Natural killer cell (primary cell): ENCODE measurements at regions not wholly inside any gene's neighbourhood (a gene's known extent, or its start where the extent isn't known, plus 50 kb on each side); places are given as distances from the start of the nearest gene placed in this dataset.

Experiments
- ATAC-seq, 3 donors: fragments of 150-1000 bp in 2 of 3; fragments of 200-7000 bp in 1 of 3; cut with Tn5 transposase; 1 replicate in 1 of 3; 2 replicates in 2 of 3; pipeline ENCODE4 v1.10.0; 2021; ENCODE audit warnings: mild to moderate bottlenecking in 2 of 3, moderate library complexity in 2 of 3
- DNase-seq, 2 donors: peaks; one replicate each; pipeline versions ENCODE4 v3.0.0 to v3.0.0-alpha.2; 2013 to 2021; ENCODE audit warnings: mixed read lengths in 1 of 2
- H3K27ac ChIP-seq: one replicate; pipeline ENCODE4 v1.5.1; 2013; ENCODE audit warnings: mild to moderate bottlenecking, low read length
- H3K27me3 ChIP-seq: one replicate; pipeline ENCODE4 v1.6.1; 2013; ENCODE audit warnings: low read length; ENCODE audit not compliant: control insufficient read depth, insufficient read depth
- H3K36me3 ChIP-seq: one replicate; pipeline ENCODE4 v1.6.1; 2013; ENCODE audit warnings: low read length; ENCODE audit not compliant: control insufficient read depth, insufficient read depth
- H3K4me1 ChIP-seq: one replicate; pipeline ENCODE4 v1.6.1; 2013; ENCODE audit warnings: low read length; ENCODE audit not compliant: control insufficient read depth, insufficient read depth
- H3K4me3 ChIP-seq: one replicate; pipeline ENCODE4 v1.5.1; 2013; ENCODE audit warnings: low read length
- H3K9me3 ChIP-seq: one replicate; pipeline ENCODE4 v1.6.1; 2013; ENCODE audit warnings: low read length; ENCODE audit not compliant: control insufficient read depth, insufficient read depth
- H3K27ac Mint-ChIP-seq, 2 donors: one replicate each; pipeline ENCODE4 v1.8.0; 2022; ENCODE audit warnings: mild to moderate bottlenecking in 2 of 2, mixed read lengths in 2 of 2, moderate library complexity in 1 of 2
- H3K27me3 Mint-ChIP-seq, 2 donors: one replicate each; pipeline ENCODE4 v1.8.0; 2022; ENCODE audit warnings: low read depth in 2 of 2, mixed read lengths in 2 of 2
- H3K36me3 Mint-ChIP-seq: one replicate; pipeline ENCODE4 v1.8.0; 2022; ENCODE audit warnings: mixed read lengths
- H3K4me1 Mint-ChIP-seq, 2 donors: one replicate each; pipeline ENCODE4 v1.8.0; 2022; ENCODE audit warnings: mixed read lengths in 2 of 2
- H3K4me3 Mint-ChIP-seq: one replicate; pipeline ENCODE4 v1.8.0; 2022; ENCODE audit warnings: mild to moderate bottlenecking, moderate library complexity, mixed read lengths
- H3K9me3 Mint-ChIP-seq, 2 donors: one replicate each; pipeline ENCODE4 v1.8.0; 2022; ENCODE audit warnings: mixed read lengths in 2 of 2
- WGBS: methylation state at CpG from one replicate; pipeline ENCODE4 v1.1.7; 2013; ENCODE audit warnings: missing lambda C conversion rate; ENCODE audit not compliant: insufficient coverage; 5-methylcytosine and 5-hydroxymethylcytosine counted together
- intact Hi-C: fragments of 100-400 bp; cut with micrococcal nuclease; formaldehyde crosslinking; loops from one replicate; pipeline ENCODE4 v1.14.2; 2022
- TF ChIP-seq, protein P1 (sequence below): fragments of 200-600 bp; IDR thresholded peaks from one replicate; pipeline ENCODE4 v1.8.0; 2022; ENCODE audit warnings: antibody characterized with exemption

DNA sequence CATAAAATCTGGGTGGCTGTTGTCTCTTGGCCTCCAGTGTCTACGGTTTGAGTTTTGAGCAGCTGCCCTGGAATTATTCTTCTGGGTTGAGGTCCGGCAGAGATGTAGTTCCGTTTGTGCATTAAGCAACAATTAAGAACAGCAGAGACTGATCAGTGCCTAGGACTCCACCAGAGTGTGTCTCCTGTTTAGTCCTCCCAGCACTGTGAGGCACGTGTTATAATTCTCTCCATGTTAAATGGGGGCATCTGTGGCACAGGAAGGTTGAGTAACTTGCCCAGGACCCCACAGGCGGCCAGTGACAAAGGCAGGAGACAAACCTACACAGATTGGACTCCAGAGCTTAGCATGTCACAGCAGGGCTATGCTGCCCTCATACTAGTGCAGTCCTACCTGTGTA, 225.1 kb downstream of the CBLN1 start:
- Mint-ChIP-seq H3K27me3 (no peaks in the 10 kb centered on the region), H3K4me3 (no peak overlapping the region), H3K36me3 (no peaks in the 10 kb centered on the region), H3K27ac (no peak overlapping the region), H3K9me3 (no peaks in the 10 kb centered on the region), H3K4me1 (no peaks in the 10 kb centered on the region)
- intact Hi-C loops = no loop called here
- Histone ChIP-seq H3K36me3 (no peaks in the 10 kb centered on the region), H3K27me3 (no peaks in the 10 kb centered on the region), H3K27ac (no peak overlapping the region), H3K4me1 (no peaks in the 10 kb centered on the region), H3K4me3 (no peak overlapping the region), H3K9me3 (peaks cover 2% of the 10 kb centered on the region)
- 72% methylated on average over 5 of the region's 5 CpGs for WGBS
- DNase-seq (no peak), ATAC-seq (no peak)
- TF ChIP-seq, protein P1, sequence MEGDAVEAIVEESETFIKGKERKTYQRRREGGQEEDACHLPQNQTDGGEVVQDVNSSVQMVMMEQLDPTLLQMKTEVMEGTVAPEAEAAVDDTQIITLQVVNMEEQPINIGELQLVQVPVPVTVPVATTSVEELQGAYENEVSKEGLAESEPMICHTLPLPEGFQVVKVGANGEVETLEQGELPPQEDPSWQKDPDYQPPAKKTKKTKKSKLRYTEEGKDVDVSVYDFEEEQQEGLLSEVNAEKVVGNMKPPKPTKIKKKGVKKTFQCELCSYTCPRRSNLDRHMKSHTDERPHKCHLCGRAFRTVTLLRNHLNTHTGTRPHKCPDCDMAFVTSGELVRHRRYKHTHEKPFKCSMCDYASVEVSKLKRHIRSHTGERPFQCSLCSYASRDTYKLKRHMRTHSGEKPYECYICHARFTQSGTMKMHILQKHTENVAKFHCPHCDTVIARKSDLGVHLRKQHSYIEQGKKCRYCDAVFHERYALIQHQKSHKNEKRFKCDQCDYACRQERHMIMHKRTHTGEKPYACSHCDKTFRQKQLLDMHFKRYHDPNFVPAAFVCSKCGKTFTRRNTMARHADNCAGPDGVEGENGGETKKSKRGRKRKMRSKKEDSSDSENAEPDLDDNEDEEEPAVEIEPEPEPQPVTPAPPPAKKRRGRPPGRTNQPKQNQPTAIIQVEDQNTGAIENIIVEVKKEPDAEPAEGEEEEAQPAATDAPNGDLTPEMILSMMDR = no peak

DNA sequence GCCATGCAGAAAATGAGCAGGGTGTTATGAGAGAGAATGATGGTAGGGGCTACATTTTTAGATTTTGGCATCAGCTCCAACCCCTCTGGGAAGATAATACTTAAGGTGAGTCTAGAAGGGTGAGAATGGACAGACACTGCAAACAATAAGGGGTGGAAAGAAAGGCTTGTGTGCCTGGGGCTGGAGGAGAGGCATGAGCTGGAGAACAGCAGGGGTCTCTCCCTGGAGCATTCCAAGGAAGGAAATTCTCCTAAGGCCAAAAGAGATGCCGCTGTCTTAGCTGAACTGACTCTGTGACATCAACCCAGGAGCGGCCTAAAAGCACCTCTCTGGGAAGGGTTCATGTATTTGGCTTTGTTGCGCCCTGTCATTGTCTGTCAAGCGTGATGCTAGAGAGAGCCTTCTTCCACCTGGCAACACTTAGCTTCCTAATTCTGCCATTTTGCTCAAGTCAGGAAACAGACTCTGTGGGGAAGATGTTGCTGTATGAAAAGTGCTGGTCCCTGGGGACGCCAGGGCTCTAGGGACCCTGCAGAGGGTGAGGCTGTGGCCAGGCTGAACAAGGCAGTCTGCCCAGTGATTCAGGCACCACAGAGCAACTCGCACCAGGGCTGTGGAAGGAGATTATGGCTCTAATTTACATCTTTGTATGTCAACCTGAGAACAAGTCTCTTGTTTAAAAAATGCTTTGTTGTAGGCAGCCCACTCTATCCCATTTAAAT, 225.7 kb downstream of the CBLN1 start:
- no peaks in the 10 kb centered on the region for H3K4me1 Mint-ChIP-seq
- DNase-seq (no peak), ATAC-seq (no peak)
- no peaks in the 10 kb centered on the region for H3K36me3 ChIP-seq
- no peak overlapping the region for H3K27ac Mint-ChIP-seq
- H3K36me3 Mint-ChIP-seq = no peaks in the 10 kb centered on the region
- intact Hi-C loops = no loop called here
- no peaks in the 10 kb centered on the region for H3K27me3 Mint-ChIP-seq
- H3K9me3 ChIP-seq = peaks cover 2% of the 10 kb centered on the region
- no peaks in the 10 kb centered on the region for H3K27me3 ChIP-seq
- no peak overlapping the region for H3K27ac ChIP-seq
- TF ChIP-seq, protein P1 = no peak
- H3K4me3 Mint-ChIP-seq = no peak overlapping the region
- H3K4me1 ChIP-seq = no peaks in the 10 kb centered on the region
- no peak overlapping the region for H3K4me3 ChIP-seq
- WGBS = 71% methylated on average over 6 of the region's 6 CpGs
- H3K9me3 Mint-ChIP-seq = no peaks in the 10 kb centered on the region

DNA sequence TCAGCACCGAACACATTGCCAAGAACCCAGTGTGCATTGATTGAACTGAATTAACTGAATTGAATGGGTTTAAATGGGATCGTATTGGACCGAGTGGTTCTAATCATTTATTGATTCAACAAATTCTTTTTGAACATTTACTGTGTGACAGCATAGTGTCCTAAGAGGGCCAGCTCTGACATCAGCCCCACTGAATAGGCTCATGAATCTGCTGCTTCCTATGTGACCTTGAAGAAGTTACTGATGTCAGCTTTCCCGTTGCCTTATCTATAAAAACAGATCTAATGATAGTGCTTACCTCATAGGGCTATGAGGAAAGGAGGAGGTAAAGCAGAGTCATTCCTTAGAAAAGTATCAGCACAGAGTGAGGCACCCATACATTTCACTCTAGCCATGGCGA, 226.3 kb downstream of the CBLN1 start:
- no peaks in the 10 kb centered on the region for H3K36me3 ChIP-seq
- no peak for DNase-seq
- H3K9me3 ChIP-seq = peaks cover 2% of the 10 kb centered on the region
- no peak overlapping the region for H3K27ac ChIP-seq
- no peaks in the 10 kb centered on the region for H3K4me1 Mint-ChIP-seq
- no peak overlapping the region for H3K27ac Mint-ChIP-seq
- intact Hi-C loops = no loop called here
- WGBS = 73% methylated on average over 5 of the region's 5 CpGs
- no peaks in the 10 kb centered on the region for H3K9me3 Mint-ChIP-seq
- H3K4me1 ChIP-seq = no peaks in the 10 kb centered on the region
- H3K4me3 Mint-ChIP-seq = no peak overlapping the region
- TF ChIP-seq, protein P1 = no peak
- no peak for ATAC-seq
- no peaks in the 10 kb centered on the region for H3K27me3 ChIP-seq
- no peaks in the 10 kb centered on the region for H3K36me3 Mint-ChIP-seq
- no peaks in the 10 kb centered on the region for H3K27me3 Mint-ChIP-seq
- H3K4me3 ChIP-seq = no peak overlapping the region

DNA sequence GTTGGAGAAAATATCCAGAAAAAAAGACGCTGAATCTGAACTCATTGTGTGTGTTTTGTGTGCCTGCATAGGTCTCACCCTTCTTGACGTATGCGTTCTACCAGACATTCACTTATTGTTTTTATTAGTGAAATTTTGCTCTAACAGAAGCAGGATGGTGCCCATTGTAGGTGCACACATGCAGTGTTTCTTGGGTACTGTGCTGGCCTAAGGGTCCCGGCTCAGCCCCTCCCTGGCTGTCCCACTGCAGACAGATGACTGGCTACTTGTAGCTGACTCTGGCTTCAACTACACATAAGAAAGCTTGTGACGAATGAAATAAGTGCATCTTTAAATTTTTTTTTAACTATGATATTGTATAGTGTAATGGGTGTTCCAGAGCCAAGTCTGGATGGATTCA, 227.0 kb downstream of the CBLN1 start:
- 92% methylated on average over 4 of the region's 5 CpGs for WGBS
- H3K27ac ChIP-seq = no peak overlapping the region
- Mint-ChIP-seq H3K9me3 (no peaks in the 10 kb centered on the region), H3K36me3 (no peaks in the 10 kb centered on the region), H3K27me3 (no peaks in the 10 kb centered on the region), H3K4me1 (no peaks in the 10 kb centered on the region), H3K4me3 (no peak overlapping the region), H3K27ac (no peak overlapping the region)
- no peaks in the 10 kb centered on the region for H3K36me3 ChIP-seq
- ATAC-seq (no peak), DNase-seq (no peak)
- TF ChIP-seq, protein P1 = no peak
- peaks cover 2% of the 10 kb centered on the region for H3K9me3 ChIP-seq
- no peaks in the 10 kb centered on the region for H3K27me3 ChIP-seq
- intact Hi-C loops = no loop called here
- no peak overlapping the region for H3K4me3 ChIP-seq
- H3K4me1 ChIP-seq = no peaks in the 10 kb centered on the region
